Vagina (tissue), 2 donors: ENCODE measurements at regions not wholly inside any gene's neighbourhood (a gene's known extent, or its start where the extent isn't known, plus 50 kb on each side); places are given as distances from the start of the nearest gene placed in this dataset.
A peak's percentile ranks its signal among the peaks of the same experiment; 100 is the strongest.

Source experiments
- CTCF ChIP-seq, 3 experiments: fragments of 450-650 bp in 2 of 3; fragments of 200-600 bp in 1 of 3; sonication (generic) in 1 of 3; IDR thresholded peaks; one replicate each; pipeline ENCODE4 v1.5.1; 2017 to 2019; ENCODE audit warnings: antibody characterized with exemption in 3 of 3, mild to moderate bottlenecking in 2 of 3, moderate library complexity in 2 of 3
- POLR2A ChIP-seq, 2 donors: fragments of 450-650 bp; IDR thresholded peaks; one replicate each; pipeline ENCODE4 v1.6.1; 2017; ENCODE audit warnings: antibody characterized with exemption in 2 of 2, mild to moderate bottlenecking in 2 of 2, moderate library complexity in 2 of 2

- TF ChIP-seq CTCF (IDR thresholded peaks at IDR 0.05) (peak in 2 of 3 experiments; percentile 86 to 90), POLR2A (IDR thresholded peaks at IDR 0.05) (no peak)
Measured at GRCh38 chr1:98053471-98054366, 132.9 kb upstream of the DPYD start.
